ENCODE measurements at regions not wholly inside any gene's neighbourhood (a gene's known extent, or its start where the extent isn't known, plus 50 kb on each side); places are given as distances from the start of the nearest gene placed in this dataset.
A peak's percentile ranks its signal among the peaks of the same experiment; 100 is the strongest.

DNA sequence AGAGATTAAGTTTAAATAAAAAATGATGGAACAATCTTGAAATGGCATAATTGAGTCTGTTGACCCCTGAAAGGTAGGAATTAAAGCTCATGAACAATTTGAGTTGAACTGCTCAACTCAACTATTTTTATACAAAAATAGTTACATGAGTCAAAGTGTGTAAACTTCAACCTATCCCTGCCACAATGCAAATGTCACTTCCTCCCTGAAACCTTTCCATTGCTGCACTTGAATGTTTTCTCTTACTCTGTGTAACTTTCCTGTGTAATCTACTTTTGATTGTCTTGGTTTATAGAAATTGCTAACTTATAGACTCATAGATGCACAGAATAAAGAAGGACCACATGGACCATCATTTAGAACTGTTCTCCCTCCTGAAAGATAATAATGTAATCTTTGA lies 218.5 kb downstream of the GBA3 start:
- DNase-seq = no peak

DNA sequence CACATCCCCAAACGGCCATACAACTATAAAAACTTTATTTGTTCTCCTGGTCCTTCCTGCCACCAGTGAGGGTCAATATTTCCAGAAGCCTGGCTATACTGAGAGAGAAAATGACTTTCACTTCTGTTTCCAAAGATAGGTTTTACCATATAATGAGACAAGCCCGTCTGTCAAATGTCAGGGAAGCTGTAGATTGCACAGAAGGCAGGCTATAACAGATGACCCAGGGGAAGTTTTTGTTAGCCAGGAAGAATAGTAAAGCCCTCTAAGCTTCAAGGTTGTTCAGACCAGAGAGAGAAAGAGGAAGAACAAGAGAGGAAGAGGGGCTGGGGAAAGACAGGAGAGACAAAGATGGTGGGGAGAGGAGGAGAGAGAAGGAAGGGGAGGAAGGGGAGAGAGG lies 217.5 kb downstream of the GBA3 start:
- no peak for DNase-seq

DNA sequence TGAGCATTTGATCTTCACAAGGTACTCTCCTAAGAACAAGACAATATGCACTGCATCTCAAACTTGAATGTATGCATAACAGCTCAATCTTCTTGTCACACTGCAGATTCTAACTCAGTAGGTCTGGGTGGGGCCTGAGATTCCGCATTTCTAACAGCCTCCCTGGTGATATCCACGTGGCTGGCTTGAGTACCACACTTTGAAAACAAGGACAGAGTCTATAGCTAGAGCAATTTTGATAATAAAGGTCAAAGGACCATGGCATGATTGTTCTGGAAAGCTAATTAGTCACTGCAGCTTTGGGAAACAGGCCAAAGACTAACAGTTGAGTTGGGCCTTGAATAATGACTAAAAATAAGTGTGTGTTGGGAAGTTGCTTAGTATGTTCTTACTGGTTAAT lies 213.3 kb downstream of the GBA3 start:
- no peak for DNase-seq

DNA sequence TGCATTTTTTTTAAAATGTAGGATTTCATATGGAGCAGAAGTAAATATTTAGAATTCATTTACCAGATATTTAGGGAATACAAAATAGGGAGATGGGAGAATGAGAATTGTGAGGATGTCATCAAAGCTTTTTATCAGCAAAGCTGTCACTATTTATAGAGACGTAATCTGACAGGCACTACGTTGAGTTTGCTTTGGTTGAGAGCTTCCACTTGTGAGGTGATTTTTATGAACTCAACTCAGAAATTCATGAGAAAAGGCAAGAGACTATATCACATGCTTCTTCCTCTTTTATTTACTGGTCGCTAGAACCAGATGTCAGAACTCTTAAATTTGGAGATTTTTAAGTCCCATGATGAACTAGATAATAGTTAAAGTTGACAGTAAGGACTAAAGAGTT lies 211.2 kb downstream of the GBA3 start:
- no peak for DNase-seq

DNA sequence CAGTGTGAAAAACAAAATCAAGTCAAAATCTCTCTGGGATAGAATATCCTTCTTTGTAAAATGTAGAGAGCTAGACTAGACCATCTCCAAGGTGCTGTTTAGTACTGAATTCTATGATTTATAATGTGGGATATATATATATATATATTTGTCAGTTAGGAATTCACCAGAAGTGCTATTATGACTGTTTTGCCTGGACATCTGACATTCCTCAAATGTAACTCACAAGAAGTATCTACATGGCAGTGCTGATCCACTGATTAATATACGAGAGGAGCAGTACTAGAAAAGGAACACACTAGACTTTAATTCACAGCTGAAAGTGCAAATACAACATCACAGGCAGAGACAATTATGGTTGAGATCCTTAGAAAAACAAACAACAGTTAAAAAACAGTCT lies 208.9 kb downstream of the GBA3 start:
- DNase-seq = peak; percentile 18

DNA sequence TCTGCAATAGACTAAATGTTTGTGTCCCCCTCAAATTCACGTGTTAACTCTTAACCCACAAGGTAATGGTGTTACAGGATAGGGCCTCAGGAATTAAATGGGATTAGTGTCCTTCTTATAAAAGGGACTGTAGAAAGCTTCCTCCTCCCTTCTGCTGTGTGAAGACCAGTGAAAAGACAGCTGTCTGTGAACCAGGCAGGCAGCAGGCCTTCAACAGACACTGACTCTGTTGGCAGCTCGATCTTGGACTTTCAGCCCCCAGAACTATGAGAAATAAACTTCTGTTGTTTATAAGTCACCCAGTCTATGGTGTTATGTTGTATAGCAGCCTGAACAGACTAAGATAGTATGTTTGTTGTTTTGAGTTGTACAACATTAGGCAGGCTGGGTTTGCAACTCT lies 208.1 kb downstream of the GBA3 start:
- no peak for DNase-seq

DNA sequence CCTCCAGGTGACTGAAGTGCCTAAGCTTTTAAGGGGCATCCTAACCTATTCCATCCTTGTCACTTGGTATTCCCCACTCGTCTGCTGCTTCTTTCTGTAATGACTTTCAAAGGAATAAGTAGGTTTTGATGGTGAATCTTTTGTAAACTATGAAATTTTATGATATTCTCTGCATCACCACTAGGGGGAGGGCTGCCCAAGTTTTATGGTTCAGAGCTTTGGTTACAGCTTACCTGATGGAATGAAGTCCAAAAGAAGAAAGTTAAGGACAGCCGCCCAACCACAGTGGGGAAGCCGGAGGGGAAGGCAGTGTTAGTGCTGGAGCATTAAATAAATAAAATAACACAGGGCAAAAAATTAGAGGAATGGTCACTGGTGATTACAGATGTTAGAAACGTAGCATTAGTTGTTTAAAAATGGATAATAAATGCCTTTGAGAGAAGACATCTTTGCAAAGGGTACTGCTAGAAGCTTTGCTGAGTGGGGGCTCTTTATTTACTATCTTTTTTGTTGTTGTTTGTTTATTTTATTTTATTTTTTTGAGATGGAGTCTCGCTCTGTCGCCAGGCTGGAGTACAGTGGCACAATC lies 204.9 kb downstream of the GBA3 start:
- peak; percentile 21 for DNase-seq

DNA sequence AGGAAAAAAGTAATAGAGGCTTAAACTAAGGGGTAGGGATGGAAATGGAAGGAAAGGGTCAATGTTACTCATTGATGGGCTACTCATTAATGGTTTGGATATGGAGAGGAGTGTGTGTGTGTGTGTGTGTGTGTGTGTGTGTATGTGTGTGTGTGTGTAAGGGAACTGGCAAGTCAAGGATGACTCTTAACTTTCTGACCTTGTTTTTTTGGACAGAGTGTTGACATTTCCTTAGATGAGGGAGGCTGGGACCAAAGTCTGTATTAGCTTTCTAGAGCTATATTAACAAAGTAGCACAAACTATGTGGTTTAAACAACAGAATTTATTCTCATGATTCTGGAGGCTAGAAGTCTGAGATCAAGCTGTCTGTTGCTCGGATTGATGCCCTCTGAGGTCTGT lies 202.7 kb downstream of the GBA3 start:
- no peak for DNase-seq

DNA sequence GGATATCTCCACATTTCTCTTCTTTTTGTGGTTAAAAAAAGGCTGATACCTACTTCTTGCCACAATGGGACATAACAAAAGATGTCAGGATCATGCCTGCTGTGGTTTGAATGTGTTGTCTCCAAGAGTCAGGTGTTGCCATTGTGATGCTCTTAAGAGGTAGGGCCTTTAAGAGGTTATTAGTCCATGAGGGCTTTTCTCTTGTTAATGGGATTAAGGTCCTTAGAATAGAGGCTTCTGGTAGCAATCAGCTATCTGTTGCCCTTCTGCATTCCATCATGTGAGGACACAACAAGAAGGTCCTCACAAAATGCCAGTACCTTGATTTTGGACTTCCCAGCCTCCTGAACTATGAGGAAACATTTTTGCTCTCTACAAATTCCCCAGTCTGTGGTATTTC lies 191.4 kb downstream of the GBA3 start:
- DNase-seq = no peak

DNA sequence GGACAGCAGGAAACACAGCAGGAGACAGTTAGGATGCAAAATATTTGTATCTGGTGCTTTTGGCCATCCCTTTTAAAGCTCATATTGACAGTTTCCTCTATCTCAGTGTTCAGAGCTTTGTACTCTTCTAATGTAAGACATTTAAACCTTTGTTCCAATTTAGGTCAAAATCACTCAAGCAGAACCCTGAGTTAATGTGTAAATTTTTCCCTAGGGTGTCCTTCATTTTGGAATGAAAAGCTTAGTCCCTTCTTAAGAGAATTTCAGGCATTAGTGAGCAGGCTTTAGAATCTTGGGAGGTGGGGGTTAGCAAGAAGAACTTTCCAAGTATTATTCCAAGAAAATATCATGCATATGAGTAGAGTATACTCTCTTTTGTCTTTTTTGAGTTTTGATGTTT lies 188.7 kb downstream of the GBA3 start:
- DNase-seq = no peak

DNA sequence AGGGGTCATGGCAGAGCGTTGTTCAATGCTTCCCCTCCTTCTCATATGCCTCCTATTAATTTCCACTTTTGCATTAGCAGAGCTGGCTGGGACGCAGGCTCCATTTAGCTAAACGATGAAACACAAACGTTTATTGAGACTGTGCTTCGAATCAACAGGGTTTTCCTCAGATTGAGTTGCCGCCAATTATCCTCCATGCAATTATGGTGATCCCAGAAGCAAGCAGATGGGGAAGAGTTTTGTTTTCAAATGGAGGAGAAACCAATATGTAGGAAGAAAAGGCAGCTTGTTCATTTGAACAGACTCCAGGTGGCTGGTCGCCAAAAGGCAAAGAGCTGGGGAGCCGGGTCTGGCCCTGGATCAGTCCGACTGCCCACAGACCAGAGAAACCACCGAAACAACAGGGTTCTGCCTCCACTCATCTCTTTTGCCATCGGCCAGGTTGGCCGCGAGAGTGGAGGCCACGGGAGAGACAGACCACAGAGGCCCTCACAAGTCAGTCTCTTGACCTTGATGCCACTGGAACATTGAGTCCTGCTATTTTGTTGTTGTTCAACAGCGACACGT lies 184.8 kb downstream of the GBA3 start:
- no peak for DNase-seq

DNA sequence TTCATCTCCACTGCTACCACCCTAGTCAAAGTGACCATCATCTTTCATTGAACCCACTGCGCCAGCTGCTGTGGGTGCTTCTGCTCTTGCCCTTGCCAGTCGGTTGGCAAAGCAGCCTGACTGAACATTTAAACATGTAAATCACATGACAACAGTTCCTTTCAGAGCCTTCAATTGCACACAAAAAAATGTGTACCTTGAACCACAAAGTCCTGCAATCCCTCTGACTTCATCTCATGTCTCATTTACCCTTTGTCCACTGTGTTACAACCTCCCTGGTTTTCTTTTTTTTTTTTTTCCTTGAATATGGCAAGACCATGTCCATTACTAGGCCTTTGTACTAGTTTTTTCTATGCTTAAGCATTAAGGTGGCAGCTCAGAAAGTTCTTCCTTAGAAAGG lies 183.5 kb downstream of the GBA3 start:
- no peak for DNase-seq

DNA sequence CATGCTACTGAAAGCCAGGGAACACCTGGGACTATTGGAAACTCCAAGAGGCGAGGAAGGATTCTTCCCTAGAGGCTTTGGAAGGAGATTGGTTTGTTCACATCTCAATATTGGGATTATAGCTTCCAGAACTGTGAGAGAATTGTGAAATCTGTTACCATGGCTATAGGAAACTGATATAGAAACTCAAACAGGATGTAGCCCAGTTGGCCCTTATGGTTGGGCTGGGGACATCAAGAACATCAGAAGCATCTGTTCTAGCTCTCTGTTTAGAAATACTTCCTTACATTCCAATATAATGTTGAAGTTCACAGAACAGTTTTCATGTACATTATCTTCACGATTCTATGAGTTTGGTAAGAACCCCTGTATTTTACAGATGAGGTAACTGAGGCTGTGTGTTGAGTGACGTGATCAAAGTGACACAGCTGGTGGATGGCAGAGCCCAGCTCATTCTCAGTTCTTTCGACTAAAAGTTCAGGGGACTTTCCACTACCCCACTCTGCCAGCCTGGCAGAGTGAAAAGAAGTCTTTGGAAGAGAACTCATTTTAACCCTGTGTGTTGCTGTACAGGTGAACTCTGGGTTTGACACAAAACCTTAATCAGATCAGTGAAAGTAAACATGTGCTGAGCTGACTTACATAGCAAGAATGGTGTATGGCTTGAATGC lies 183.0 kb downstream of the GBA3 start:
- no peak for DNase-seq

DNA sequence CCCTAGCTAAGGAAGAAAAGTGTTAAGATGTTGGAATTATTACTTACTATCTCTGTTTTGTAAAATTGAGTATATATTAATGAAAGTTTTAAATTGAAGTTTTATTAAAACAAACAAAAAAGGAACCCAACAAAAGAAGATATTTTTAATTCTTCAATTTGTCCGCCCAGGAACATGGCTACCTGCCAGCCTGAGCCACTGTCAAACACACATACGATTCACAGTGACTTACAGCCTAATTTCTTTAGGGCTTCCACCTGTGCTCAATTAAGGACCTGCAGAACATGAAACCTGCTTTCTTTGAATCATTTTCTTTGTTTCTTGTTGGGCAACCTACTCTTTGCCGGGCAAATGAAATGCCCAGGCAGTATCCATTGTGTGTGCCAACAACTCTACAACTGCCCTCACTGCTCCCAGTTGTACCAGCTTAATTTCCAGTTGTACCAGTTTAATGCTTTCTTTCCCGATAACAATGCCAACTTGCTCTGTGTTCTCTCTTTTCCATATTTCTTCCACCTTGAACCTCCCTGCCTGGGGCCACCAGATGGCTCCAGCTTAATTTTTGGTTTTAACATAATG lies 181.7 kb downstream of the GBA3 start:
- DNase-seq = no peak

DNA sequence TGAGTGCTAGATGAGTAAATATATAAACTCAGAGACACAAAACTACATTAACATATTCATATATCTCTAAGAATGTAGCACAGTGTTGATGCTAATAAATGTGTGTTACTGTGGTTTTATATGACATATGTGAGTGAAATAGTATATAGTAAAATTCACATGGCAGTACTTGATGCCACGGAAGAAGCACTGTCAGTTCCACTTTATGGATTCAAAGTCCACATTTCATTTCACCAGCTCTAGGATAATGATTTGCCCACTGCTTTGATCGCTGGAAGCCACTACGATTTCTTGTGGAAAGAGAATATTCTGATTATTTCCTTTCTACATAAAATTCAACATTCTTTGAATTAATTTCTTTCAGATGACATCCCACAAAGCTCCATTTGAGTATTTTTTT lies 181.2 kb downstream of the GBA3 start:
- no peak for DNase-seq

DNA sequence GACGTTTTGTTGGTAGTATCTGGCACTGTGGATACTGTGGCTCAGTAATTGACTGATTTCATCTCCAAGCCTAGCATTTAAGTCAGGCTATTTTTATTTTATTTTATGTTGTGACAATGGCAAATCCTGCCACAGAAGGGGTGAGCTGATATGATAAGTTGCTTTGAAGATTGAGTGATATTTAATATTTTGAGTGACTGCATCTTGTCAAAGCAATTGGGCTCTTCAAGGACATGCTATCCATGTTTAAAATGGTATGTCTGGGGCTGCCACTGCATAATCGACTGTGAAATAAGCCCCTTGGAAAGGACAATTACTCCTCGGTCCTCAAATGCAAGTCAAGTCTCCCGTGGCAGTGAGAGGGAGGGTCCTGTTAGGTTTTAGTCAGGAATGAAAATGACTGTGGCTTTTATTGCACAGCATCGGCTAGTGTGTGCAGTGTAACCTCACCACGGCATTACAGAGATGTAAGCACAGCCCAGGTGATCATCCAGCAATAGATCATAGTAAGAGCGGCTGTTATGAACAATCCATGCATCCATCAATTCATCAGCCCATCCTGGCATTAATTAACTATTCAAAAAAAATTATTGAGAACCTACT lies 178.2 kb downstream of the GBA3 start:
- DNase-seq = no peak

DNA sequence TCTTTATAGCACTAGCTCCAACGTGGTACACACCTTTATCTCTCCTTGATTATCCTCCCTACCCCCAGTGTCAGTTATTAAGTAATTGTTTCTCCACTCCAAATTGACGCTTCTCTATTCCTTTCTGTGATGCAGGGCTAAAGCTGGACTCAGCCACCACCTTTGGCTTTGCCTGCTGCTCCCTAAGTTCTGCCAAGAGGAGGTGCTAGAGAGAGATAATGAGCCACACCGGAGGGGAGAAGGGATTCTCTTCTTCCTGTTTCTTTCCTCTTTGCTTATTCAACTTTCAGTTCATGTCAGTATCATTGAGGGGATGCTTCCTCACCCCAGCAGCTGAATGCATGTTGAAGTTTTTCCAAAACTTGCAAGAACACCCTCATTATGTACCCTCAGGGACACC lies 176.5 kb downstream of the GBA3 start:
- DNase-seq = no peak
